ENCODE measurements at regions not wholly inside any gene's neighbourhood (a gene's known extent, or its start where the extent isn't known, plus 50 kb on each side); places are given as distances from the start of the nearest gene placed in this dataset.

DNA sequence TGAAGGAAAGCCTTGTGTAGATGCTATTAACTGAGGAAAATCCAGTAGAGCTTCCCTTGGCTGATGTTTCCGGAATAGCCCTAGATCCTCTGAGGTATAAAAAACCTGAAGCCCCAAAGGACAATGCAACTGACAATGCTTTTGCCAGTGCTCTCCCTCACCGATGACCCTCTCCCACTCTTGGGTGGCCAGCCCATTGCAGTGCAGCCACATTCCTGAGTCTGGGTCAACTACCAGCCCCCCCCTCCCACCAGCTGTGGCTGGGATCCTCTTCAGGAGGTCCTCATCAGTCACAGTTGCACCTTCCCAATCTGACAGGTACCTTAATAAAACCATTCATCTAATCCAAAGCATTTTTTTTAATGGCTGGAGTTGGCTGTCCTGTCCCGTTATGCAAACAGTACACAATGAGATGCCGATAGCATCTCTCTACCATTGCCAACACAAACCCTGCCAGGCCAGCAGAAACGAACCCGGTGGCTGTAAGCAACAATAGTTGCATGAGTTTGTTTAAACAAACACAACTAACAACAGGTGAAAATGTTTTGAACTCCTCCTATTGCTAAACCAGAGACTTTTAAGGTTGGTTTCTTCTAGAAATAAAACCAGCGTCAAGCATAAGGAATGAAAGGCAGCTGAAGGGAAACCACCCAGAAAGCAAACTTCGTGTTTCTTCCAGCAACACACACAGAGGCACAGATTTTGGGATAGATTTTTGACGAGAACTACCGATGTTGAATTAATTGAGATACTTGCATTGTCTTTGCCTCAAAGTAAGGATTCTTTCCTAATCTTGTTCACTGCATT is 128.3 kb upstream of the ARHGEF3 start:
- ATAC-seq (no peak), FAIRE-seq (no peak), DNase-seq (ENCODE audit: low read depth in 1 of 2, low spot score in 1 of 2) (no peak)
- CTCF ChIA-PET, result no interaction called here
- H3K4me1 ChIP-seq, result peaks cover 3% of the 10 kb centered on the region; the same call in 1 of the 3 replicates
- H3K9me3 ChIP-seq, result no peaks in the 10 kb centered on the region
- TF ChIP-seq KDM5A (IDR thresholded peaks at IDR 0.05) (no peak), TFCP2L1 (CRISPR knock-in tag; IDR thresholded peaks at IDR 0.05) (no peak), FOSL2 (IDR thresholded peaks at IDR 0.05) (no peak), FOSL2 (CRISPR knock-in tag; IDR thresholded peaks at IDR 0.05) (no peak), RFX5 (IDR thresholded peaks at IDR 0.05) (no peak), HEYL (CRISPR knock-in tag; IDR thresholded peaks at IDR 0.05) (no peak)
- no peak overlapping the region for H3K27ac ChIP-seq
- no peak overlapping the region for H3K4me3 ChIP-seq
- POLR2A ChIA-PET, result no interaction called here
- WGBS (ENCODE audit: missing lambda C conversion rate), result 88% methylated on average over 10 of the region's 10 CpGs
- H3K4me2 ChIP-seq, result no peak overlapping the region

DNA sequence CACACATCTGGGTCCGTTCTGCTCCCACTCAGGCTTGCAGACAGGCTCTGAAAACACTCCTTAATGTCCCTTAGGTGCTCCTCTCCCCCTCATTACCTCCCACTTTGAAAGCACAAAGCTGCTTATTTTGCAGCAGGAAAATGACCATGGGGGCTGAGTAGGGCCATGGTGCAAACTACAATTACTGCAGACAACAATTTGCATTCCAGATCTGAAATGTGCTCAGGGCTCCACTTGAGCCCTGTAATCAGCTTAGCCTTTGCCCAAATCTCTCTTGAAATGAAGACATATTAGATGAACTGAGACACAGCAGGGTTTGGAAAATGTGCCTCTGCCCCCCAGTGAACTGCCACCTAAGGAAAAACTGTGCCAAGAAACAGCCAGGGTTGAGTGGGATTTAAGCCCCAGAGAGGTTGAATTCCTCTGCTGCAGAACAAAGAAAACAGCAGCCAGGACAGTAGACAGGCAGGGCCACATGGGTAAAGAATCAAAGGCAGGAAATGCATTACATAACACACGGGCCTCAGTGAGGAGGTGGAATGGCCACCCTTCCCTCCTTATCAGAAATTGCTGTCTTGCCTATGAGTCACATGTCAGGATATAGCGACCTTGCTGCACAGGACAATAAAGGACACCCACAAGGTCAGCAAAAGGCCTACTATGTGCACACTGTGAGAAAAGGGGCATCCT is 126.8 kb upstream of the ARHGEF3 start:
- no peak overlapping the region for H3K4me2 ChIP-seq
- 34% methylated on average over 3 of the region's 3 CpGs for WGBS (ENCODE audit: missing lambda C conversion rate)
- ATAC-seq (no peak), FAIRE-seq (no peak), DNase-seq (ENCODE audit: low read depth in 1 of 2, low spot score in 1 of 2) (no peak)
- no peaks in the 10 kb centered on the region for H3K9me3 ChIP-seq
- no peak overlapping the region for H3K4me3 ChIP-seq
- ChIA-PET CTCF (no interaction called here), POLR2A (no interaction called here)
- H3K4me1 ChIP-seq, result peaks cover 11% of the 10 kb centered on the region; the same call in 2 of the 3 replicates
- no peak overlapping the region for H3K27ac ChIP-seq
- TF ChIP-seq RAD21 (conservative IDR thresholded peaks at IDR 0.05 in 1 of 2, IDR thresholded peaks at IDR 0.05 in 1 of 2) (no peak), TP53 (CRISPR knock-in tag; IDR thresholded peaks at IDR 0.05) (no peak), HDAC2 (IDR thresholded peaks at IDR 0.05) (no peak), CEBPB (IDR thresholded peaks at IDR 0.05) (no peak), MAZ (IDR thresholded peaks at IDR 0.05; ENCODE audit: borderline replicate concordance, low read depth, low read length) (no peak), HOXB13 (CRISPR knock-in tag; IDR thresholded peaks at IDR 0.05; ENCODE audit: low read depth) (no peak)
- TF ChIP-seq, protein P1, sequence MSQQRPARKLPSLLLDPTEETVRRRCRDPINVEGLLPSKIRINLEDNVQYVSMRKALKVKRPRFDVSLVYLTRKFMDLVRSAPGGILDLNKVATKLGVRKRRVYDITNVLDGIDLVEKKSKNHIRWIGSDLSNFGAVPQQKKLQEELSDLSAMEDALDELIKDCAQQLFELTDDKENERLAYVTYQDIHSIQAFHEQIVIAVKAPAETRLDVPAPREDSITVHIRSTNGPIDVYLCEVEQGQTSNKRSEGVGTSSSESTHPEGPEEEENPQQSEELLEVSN (IDR thresholded peaks at IDR 0.05; ENCODE audit: borderline replicate concordance, low read depth), result no peak
- TF ChIP-seq, protein P2, sequence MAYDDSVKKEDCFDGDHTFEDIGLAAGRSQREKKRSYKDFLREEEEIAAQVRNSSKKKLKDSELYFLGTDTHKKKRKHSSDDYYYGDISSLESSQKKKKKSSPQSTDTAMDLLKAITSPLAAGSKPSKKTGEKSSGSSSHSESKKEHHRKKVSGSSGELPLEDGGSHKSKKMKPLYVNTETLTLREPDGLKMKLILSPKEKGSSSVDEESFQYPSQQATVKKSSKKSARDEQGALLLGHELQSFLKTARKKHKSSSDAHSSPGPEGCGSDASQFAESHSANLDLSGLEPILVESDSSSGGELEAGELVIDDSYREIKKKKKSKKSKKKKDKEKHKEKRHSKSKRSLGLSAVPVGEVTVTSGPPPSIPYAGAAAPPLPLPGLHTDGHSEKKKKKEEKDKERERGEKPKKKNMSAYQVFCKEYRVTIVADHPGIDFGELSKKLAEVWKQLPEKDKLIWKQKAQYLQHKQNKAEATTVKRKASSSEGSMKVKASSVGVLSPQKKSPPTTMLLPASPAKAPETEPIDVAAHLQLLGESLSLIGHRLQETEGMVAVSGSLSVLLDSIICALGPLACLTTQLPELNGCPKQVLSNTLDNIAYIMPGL (CRISPR knock-in tag; IDR thresholded peaks at IDR 0.05; ENCODE audit: borderline replicate concordance), result no peak

DNA sequence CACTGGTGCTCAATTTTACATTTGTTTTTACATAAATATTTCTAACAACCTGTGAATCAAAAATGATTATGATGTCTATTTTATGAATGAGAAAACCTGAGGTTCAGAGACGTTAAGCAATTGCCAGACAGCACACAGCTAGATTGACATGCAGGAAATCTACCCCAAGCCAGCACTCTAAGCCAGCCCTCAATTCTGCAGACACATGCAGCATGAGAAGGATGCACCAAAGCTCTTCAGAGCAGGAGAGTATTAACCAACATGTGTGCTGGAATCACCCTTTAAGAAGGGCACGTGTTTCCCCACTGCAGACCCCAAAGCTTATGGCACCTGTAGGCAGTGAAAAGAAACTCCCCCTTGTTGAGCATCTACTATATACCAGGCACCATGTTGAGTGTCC is 126.1 kb upstream of the ARHGEF3 start:
- no peak overlapping the region for H3K4me2 ChIP-seq
- no peak overlapping the region for H3K27ac ChIP-seq
- peaks cover 11% of the 10 kb centered on the region; the same call in 2 of the 3 replicates for H3K4me1 ChIP-seq
- 63% methylated on average over 2 of the region's 2 CpGs for WGBS (ENCODE audit: missing lambda C conversion rate)
- no peak for DNase-seq (ENCODE audit: low read depth in 1 of 2, low spot score in 1 of 2)
- no peak overlapping the region for H3K4me3 ChIP-seq
- POLR2A ChIA-PET, result no interaction called here
- CTCF ChIA-PET, result interaction anchor here (2.1 kb wide), 1 partner anchor 15 kb away, joined by 6 read pairs; no protein-coding TSS in a partner anchor
- no peak for FAIRE-seq
- no peaks in the 10 kb centered on the region for H3K9me3 ChIP-seq
- ATAC-seq, result no peak
- TF ChIP-seq, protein P3, sequence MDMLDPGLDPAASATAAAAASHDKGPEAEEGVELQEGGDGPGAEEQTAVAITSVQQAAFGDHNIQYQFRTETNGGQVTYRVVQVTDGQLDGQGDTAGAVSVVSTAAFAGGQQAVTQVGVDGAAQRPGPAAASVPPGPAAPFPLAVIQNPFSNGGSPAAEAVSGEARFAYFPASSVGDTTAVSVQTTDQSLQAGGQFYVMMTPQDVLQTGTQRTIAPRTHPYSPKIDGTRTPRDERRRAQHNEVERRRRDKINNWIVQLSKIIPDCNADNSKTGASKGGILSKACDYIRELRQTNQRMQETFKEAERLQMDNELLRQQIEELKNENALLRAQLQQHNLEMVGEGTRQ (IDR thresholded peaks at IDR 0.05), result no peak
- TF ChIP-seq CHD4 (IDR thresholded peaks at IDR 0.05; ENCODE audit: borderline replicate concordance), result no peak
- TF ChIP-seq, protein P4, sequence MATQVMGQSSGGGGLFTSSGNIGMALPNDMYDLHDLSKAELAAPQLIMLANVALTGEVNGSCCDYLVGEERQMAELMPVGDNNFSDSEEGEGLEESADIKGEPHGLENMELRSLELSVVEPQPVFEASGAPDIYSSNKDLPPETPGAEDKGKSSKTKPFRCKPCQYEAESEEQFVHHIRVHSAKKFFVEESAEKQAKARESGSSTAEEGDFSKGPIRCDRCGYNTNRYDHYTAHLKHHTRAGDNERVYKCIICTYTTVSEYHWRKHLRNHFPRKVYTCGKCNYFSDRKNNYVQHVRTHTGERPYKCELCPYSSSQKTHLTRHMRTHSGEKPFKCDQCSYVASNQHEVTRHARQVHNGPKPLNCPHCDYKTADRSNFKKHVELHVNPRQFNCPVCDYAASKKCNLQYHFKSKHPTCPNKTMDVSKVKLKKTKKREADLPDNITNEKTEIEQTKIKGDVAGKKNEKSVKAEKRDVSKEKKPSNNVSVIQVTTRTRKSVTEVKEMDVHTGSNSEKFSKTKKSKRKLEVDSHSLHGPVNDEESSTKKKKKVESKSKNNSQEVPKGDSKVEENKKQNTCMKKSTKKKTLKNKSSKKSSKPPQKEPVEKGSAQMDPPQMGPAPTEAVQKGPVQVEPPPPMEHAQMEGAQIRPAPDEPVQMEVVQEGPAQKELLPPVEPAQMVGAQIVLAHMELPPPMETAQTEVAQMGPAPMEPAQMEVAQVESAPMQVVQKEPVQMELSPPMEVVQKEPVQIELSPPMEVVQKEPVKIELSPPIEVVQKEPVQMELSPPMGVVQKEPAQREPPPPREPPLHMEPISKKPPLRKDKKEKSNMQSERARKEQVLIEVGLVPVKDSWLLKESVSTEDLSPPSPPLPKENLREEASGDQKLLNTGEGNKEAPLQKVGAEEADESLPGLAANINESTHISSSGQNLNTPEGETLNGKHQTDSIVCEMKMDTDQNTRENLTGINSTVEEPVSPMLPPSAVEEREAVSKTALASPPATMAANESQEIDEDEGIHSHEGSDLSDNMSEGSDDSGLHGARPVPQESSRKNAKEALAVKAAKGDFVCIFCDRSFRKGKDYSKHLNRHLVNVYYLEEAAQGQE (IDR thresholded peaks at IDR 0.05), result no peak
